IPS-18c (cell line): ENCODE measurements at regions not wholly inside any gene's neighbourhood (a gene's known extent, or its start where the extent isn't known, plus 50 kb on each side); places are given as distances from the start of the nearest gene placed in this dataset.

ENCODE experiments used
- H3K4me3 ChIP-seq: 2 replicates; pipeline ENCODE4 v1.7.0; 2013; ENCODE audit warnings: low read depth, mild to moderate bottlenecking, low read length, moderate library complexity; ENCODE audit not compliant: insufficient read depth
- H3K9me3 ChIP-seq: one replicate; pipeline ENCODE4 v1.6.1; 2013; ENCODE audit warnings: mild to moderate bottlenecking, low read length, moderate library complexity; ENCODE audit not compliant: control insufficient read depth, insufficient read depth

GRCh38 chr13:50587645-50588373 lies 255.7 kb downstream of the DLEU7 start:
- Histone ChIP-seq H3K9me3 (no peaks in the 10 kb centered on the region), H3K4me3 (no peak overlapping the region)

GRCh38 chr13:50588491-50589130 lies 254.9 kb downstream of the DLEU7 start:
- no peaks in the 10 kb centered on the region for H3K9me3 ChIP-seq
- no peak overlapping the region for H3K4me3 ChIP-seq

- no peak overlapping the region for H3K4me3 ChIP-seq
- no peaks in the 10 kb centered on the region for H3K9me3 ChIP-seq
Observed at GRCh38 chr13:50589139-50589538, 254.4 kb downstream of the DLEU7 start.

GRCh38 chr13:50589651-50590054 lies 253.8 kb downstream of the DLEU7 start:
- Histone ChIP-seq H3K4me3 (no peak overlapping the region), H3K9me3 (no peaks in the 10 kb centered on the region)

- H3K4me3 ChIP-seq = no peak overlapping the region
Observed at GRCh38 chr13:50592412-50593155, 250.9 kb downstream of the DLEU7 start.

GRCh38 chr13:50593207-50593606 lies 250.3 kb downstream of the DLEU7 start:
- Histone ChIP-seq H3K4me3 (no peak overlapping the region), H3K9me3 (no peaks in the 10 kb centered on the region)

More at GRCh38 chr13:50592412-50593155, 250.9 kb downstream of the DLEU7 start:
- no peaks in the 10 kb centered on the region for H3K9me3 ChIP-seq

GRCh38 chr13:50594276-50595051 lies 249.0 kb downstream of the DLEU7 start:
- H3K9me3 ChIP-seq = no peaks in the 10 kb centered on the region
- no peak overlapping the region for H3K4me3 ChIP-seq

- no peak overlapping the region for H3K4me3 ChIP-seq
- H3K9me3 ChIP-seq = no peaks in the 10 kb centered on the region
Observed at GRCh38 chr13:50595196-50595595, 248.3 kb downstream of the DLEU7 start.

- H3K4me3 ChIP-seq = no peak overlapping the region
- H3K9me3 ChIP-seq = no peaks in the 10 kb centered on the region
Observed at GRCh38 chr13:50596156-50596555, 247.3 kb downstream of the DLEU7 start.

GRCh38 chr13:50596776-50597203 lies 246.7 kb downstream of the DLEU7 start:
- H3K4me3 ChIP-seq = no peak overlapping the region
- no peaks in the 10 kb centered on the region for H3K9me3 ChIP-seq

GRCh38 chr13:50598338-50598737 lies 245.2 kb downstream of the DLEU7 start:
- no peaks in the 10 kb centered on the region for H3K9me3 ChIP-seq
- no peak overlapping the region for H3K4me3 ChIP-seq

- Histone ChIP-seq H3K9me3 (no peaks in the 10 kb centered on the region), H3K4me3 (no peak overlapping the region)
Observed at GRCh38 chr13:50599046-50599445, 244.4 kb downstream of the DLEU7 start.

GRCh38 chr13:50599927-50600326 lies 243.6 kb downstream of the DLEU7 start:
- Histone ChIP-seq H3K4me3 (no peak overlapping the region), H3K9me3 (no peaks in the 10 kb centered on the region)

GRCh38 chr13:50608370-50608769 lies 235.1 kb downstream of the DLEU7 start:
- Histone ChIP-seq H3K9me3 (no peaks in the 10 kb centered on the region), H3K4me3 (no peak overlapping the region)

- H3K9me3 ChIP-seq = no peaks in the 10 kb centered on the region
- H3K4me3 ChIP-seq = no peak overlapping the region
Observed at GRCh38 chr13:50609011-50609410, 234.5 kb downstream of the DLEU7 start.

GRCh38 chr13:50610238-50610637 lies 233.3 kb downstream of the DLEU7 start:
- H3K9me3 ChIP-seq = no peaks in the 10 kb centered on the region

GRCh38 chr13:50611117-50611781 lies 232.2 kb downstream of the DLEU7 start:
- Histone ChIP-seq H3K4me3 (no peak overlapping the region), H3K9me3 (no peaks in the 10 kb centered on the region)

More at GRCh38 chr13:50610238-50610637, 233.3 kb downstream of the DLEU7 start:
- no peak overlapping the region for H3K4me3 ChIP-seq
